GM12878 (cell line): ENCODE measurements at regions not wholly inside any gene's neighbourhood (a gene's known extent, or its start where the extent isn't known, plus 50 kb on each side); places are given as distances from the start of the nearest gene placed in this dataset.

Source experiments
- ATAC-seq: fragments of 200-7000 bp; cut with Tn5 transposase; 3 replicates; pipeline ENCODE4 v1.9.1; 2020; ENCODE audit warnings: mild to moderate bottlenecking, moderate library complexity
- BruUV-seq: library from RNA; stranded (reverse); fragments of 400-500 nt; replicated peaks from 2 replicates; lab custom pipeline; 2021; lab: Mats Ljungman, UMichigan
- CTCF ChIA-PET: fragments of 300-600 bp; sonication (Branson Sonifier 250); formaldehyde crosslinking; extraction: SDS; loops from one replicate; lab custom pipeline; 2021; ENCODE audit warnings: inconsistent platforms; lab: Yijun Ruan, JAX
- POLR2A ChIA-PET: fragments of 350-600 bp; formaldehyde crosslinking; extraction: SDS; loops from one replicate; lab custom pipeline; 2021; ENCODE audit warnings: inconsistent platforms; lab: Charles Lee
- RAD21 ChIA-PET: fragments of 300-600 bp; sonication (Branson Sonifier 250); formaldehyde crosslinking; loops from one replicate; lab custom pipeline; 2023; ENCODE audit warnings: antibody characterized with exemption; ENCODE audit not compliant: unreplicated experiment; lab: Charles Lee
- SMC1A ChIA-PET: fragments of 300-600 bp; sonication (Branson Sonifier 250); formaldehyde crosslinking; loops from one replicate; lab custom pipeline; 2023; ENCODE audit not compliant: unreplicated experiment, uncharacterized antibody; lab: Charles Lee
- DNase-seq: peaks from one replicate; pipeline ENCODE4 v3.0.0-alpha.2; 2011; ENCODE audit warnings: low read depth, low spot score
- FAIRE-seq: peaks from 3 replicates; lab custom pipeline; 2011; peaks lifted over from hg19 to GRCh38; lab: Jason Lieb, UNC
- H2AFZ ChIP-seq: 2 replicates; pipeline ENCODE4 v1.6.0; 2011; ENCODE audit warnings: low read depth, low read length, control low read depth; ENCODE audit not compliant: control insufficient read depth
- H3K27ac ChIP-seq: 2 replicates; pipeline ENCODE4 v1.5.1; 2011; ENCODE audit warnings: control low read depth; ENCODE audit not compliant: control insufficient read depth, insufficient read depth
- H3K27me3 ChIP-seq, 2 experiments: replicated peaks in 1 of 2; 2 replicates each; pipeline versions ENCODE4 v1.6.0 to v1.6.1; 2011; ENCODE audit warnings: low read length in 1 of 2; ENCODE audit not compliant: control insufficient read depth in 2 of 2, insufficient read depth in 2 of 2
- H3K36me3 ChIP-seq, 2 experiments: 2 replicates each; pipeline ENCODE4 v1.5.1; 2011; ENCODE audit warnings: low read length in 1 of 2; ENCODE audit not compliant: control insufficient read depth in 2 of 2, insufficient read depth in 2 of 2
- H3K4me1 ChIP-seq: 2 replicates; pipeline ENCODE4 v1.6.1; 2011; ENCODE audit warnings: mild to moderate bottlenecking, low read length, moderate library complexity, mixed read lengths; ENCODE audit not compliant: control insufficient read depth, insufficient read depth
- H3K4me2 ChIP-seq: 2 replicates; pipeline ENCODE4 v1.6.0; 2011; ENCODE audit warnings: control low read depth; ENCODE audit not compliant: control insufficient read depth, insufficient read depth
- H3K4me3 ChIP-seq: fragments of 200-600 bp; sonication (generic); 2 replicates; pipeline ENCODE4 v1.5.1; 2016
- H3K79me2 ChIP-seq: 2 replicates; pipeline ENCODE4 v1.6.0; 2011; ENCODE audit warnings: low read length; ENCODE audit not compliant: control insufficient read depth, insufficient read depth
- H3K9ac ChIP-seq: 2 replicates; pipeline ENCODE4 v1.8.0; 2011; ENCODE audit warnings: low read length, control low read depth, mixed read lengths; ENCODE audit not compliant: control insufficient read depth, insufficient read depth
- H3K9me3 ChIP-seq: replicated peaks from 3 replicates; pipeline ENCODE4 v1.5.1; 2011; ENCODE audit warnings: mild to moderate bottlenecking, low read length; ENCODE audit not compliant: control insufficient read depth, insufficient read depth
- H4K20me1 ChIP-seq: 2 replicates; pipeline ENCODE4 v1.6.0; 2011; ENCODE audit not compliant: control insufficient read depth, insufficient read depth
- ATF2 ChIP-seq: IDR thresholded peaks from 2 replicates; pipeline ENCODE4 v1.6.1; 2012; ENCODE audit warnings: low read length, inconsistent platforms
- BCL3 ChIP-seq: IDR thresholded peaks from 2 replicates; pipeline ENCODE4 v1.6.1; 2011; ENCODE audit warnings: borderline replicate concordance, low read depth, mild to moderate bottlenecking, moderate library complexity, low read length; ENCODE audit not compliant: insufficient read depth, poor library complexity, severe bottlenecking
- HCFC1 ChIP-seq: fragments of 150-350 bp; IDR thresholded peaks from 2 replicates; pipeline ENCODE4 v1.6.1; 2014; ENCODE audit warnings: low read length
- HDAC2 ChIP-seq: fragments of 200-600 bp; sonication (generic); IDR thresholded peaks from 2 replicates; pipeline ENCODE4 v1.6.1; 2017
- PML ChIP-seq: IDR thresholded peaks from 2 replicates; pipeline ENCODE4 v1.6.1; 2012; ENCODE audit warnings: low read length, inconsistent platforms
- SMAD5 ChIP-seq: IDR thresholded peaks from 2 replicates; pipeline ENCODE4 v1.6.1; 2016; ENCODE audit warnings: antibody characterized with exemption, low read depth
- SMARCA5 ChIP-seq: fragments of 450-650 bp; IDR thresholded peaks from 2 replicates; pipeline ENCODE4 v1.6.1; 2017; ENCODE audit warnings: mild to moderate bottlenecking
- SREBF1 ChIP-seq: IDR thresholded peaks from 2 replicates; pipeline ENCODE4 v1.6.1; 2012; ENCODE audit warnings: mild to moderate bottlenecking, low read length
- TAF1 ChIP-seq: IDR thresholded peaks from 2 replicates; pipeline ENCODE4 v1.6.1; 2011; ENCODE audit warnings: mild to moderate bottlenecking, low read depth, low read length, borderline replicate concordance
- USF2 ChIP-seq: IDR thresholded peaks from 2 replicates; pipeline ENCODE4 v1.6.1; 2011; ENCODE audit warnings: low read depth, low read length, improper control_type of control experiment, borderline replicate concordance
- ZBTB33 ChIP-seq: fragments of 450-650 bp; IDR thresholded peaks from 2 replicates; pipeline ENCODE4 v1.6.1; 2017; ENCODE audit warnings: mild to moderate bottlenecking
- ZNF274 ChIP-seq: IDR thresholded peaks from one replicate; pipeline ENCODE4 v1.8.0; 2011; ENCODE audit not compliant: insufficient read length, insufficient read depth
- WGBS: methylation state at CpG from one replicate; pipeline ENCODE4 v1.1.6; 2016; ENCODE audit warnings: low lambda C conversion rate; ENCODE audit not compliant: insufficient replicate concordance, insufficient coverage; ENCODE audit errors: missing lambda C conversion rate; 5-methylcytosine and 5-hydroxymethylcytosine counted together
- in situ Hi-C: fragments of 300-500 bp; cut with MboI; formaldehyde crosslinking; loops from 9 replicates; pipeline ENCODE4 v1.14.3; 2018; ENCODE audit warnings: mixed read lengths
- intact Hi-C: fragments of 100-400 bp; cut with micrococcal nuclease; formaldehyde crosslinking; loops from one replicate; pipeline ENCODE4 v1.14.2; 2022; ENCODE audit not compliant: unreplicated experiment

GRCh38 chr10:86579883-86580520, 58.4 kb upstream of the WAPL start (continued):
- TF ChIP-seq ATF2: no peak

DNA sequence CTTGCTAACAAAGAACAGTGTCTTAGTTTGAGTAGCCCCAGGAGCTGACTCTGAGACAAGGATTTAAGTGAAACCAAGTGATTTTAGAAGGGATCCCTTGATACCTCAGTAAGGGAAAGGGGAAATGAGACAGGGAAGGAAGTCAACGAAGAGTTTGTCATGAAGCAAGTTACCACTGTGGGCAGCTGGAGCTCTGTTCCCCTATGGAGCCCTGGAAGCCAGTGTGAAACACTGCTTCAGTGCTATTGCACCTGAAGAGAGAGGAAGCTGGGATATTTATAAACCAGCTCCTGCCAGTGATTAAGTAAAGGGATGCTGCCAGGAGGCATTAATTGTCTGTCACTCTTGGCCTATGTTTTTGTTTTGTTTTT, 58.9 kb upstream of the WAPL start:
- Histone ChIP-seq H4K20me1 (no peaks in the 10 kb centered on the region), H3K4me2 (no peak overlapping the region), H3K4me1 (no peaks in the 10 kb centered on the region), H3K79me2 (no peaks in the 10 kb centered on the region), H3K4me3 (no peak overlapping the region), H3K27me3 (no peaks in the 10 kb centered on the region), H3K36me3 (no peaks in the 10 kb centered on the region), H3K27ac (no peak overlapping the region), H3K9ac (no peak overlapping the region), H2AFZ (no peak overlapping the region), H3K9me3 (no peaks in the 10 kb centered on the region)
- CTCF ChIA-PET: interaction anchor here (0.6 to 3.1 kb wide), 5 partner anchors 177 to 448 kb away, joined by 3 to 21 read pairs (median 4); no protein-coding TSS in a partner anchor
- FAIRE-seq (no peak), ATAC-seq (no peak), DNase-seq (no peak)
- SMC1A ChIA-PET: interaction anchor here (0.9 to 1.3 kb wide), 3 partner anchors 180 to 202 kb away, joined by 3 to 4 read pairs (median 3); no protein-coding TSS in a partner anchor
- POLR2A ChIA-PET: no interaction called here
- no TSS peak for BruUV-seq
- intact Hi-C loops (loop anchor here (5.0 to 10.0 kb wide), 2 partner anchors 58 to 106 kb away; partner anchors contain the start of gene WAPL), in situ Hi-C loops (loop anchor here (5.0 kb wide), 1 partner anchor 183 kb away; no protein-coding TSS in a partner anchor)
- RAD21 ChIA-PET: interaction anchor here (1.1 to 2.0 kb wide), 2 partner anchors 139 to 181 kb away, joined by 4 to 11 read pairs; no protein-coding TSS in a partner anchor
- WGBS: 0% methylated on average over 1 of the region's 1 CpG
- TF ChIP-seq HDAC2 (no peak), SMARCA5 (no peak), USF2 (no peak), ZBTB33 (no peak), ZNF274 (no peak), HCFC1 (no peak), PML (no peak), SMAD5 (no peak), SREBF1 (no peak), TAF1 (no peak), BCL3 (no peak)
